ENCODE measurements at regions not wholly inside any gene's neighbourhood (a gene's known extent, or its start where the extent isn't known, plus 50 kb on each side); places are given as distances from the start of the nearest gene placed in this dataset.

DNA sequence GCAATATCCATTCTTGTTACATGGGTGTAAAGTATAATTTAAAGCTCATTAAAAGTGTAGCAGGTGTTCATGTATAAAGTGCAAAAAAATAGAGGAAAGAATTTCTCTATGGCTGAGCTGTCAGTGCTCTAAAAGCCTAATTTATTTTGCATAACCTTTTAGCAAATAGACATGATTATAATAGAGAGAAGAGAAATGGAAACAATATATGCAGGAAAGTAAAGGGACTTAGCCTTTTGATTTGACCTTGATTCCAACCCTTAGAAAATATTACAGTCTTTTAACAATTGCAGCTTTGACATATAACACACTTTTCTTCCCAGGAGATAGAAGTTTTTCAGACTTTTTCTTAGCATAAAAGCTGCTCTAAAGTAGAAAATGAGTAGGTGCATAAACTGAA is 978.3 kb downstream of the PCDH18 start:
- Histone ChIP-seq H3K4me2 (ENCODE audit: low read length) (no peak overlapping the region), H4K20me1 (ENCODE audit: insufficient read depth) (no peaks in the 10 kb centered on the region), H3K4me3 (replicated peaks in 1 of 2; ENCODE audit: low read depth in 1 of 2, low read length in 2 of 2) (no peak overlapping the region), H3K27ac (ENCODE audit: low read depth, low read length) (no peak overlapping the region), H2AFZ (ENCODE audit: low read depth, low read length, poor library complexity, severe bottlenecking) (no peak overlapping the region), H3K36me3 (ENCODE audit: control insufficient read depth in 1 of 2, insufficient read depth in 2 of 2, low read length in 2 of 2) (no peaks in the 10 kb centered on the region), H3K9ac (ENCODE audit: low read length) (no peak overlapping the region), H3K9me3 (ENCODE audit: control insufficient read depth in 1 of 2, insufficient read depth in 1 of 2, low read depth in 1 of 2, low read length in 2 of 2) (no peaks in the 10 kb centered on the region), H3K9me2 (ENCODE audit: insufficient read depth) (no peaks in the 10 kb centered on the region), H3K4me1 (ENCODE audit: control insufficient read depth in 1 of 2, insufficient read depth in 2 of 2, low read length in 2 of 2) (no peaks in the 10 kb centered on the region), H3K27me3 (ENCODE audit: insufficient read depth, low read length) (no peaks in the 10 kb centered on the region), H3K79me2 (ENCODE audit: insufficient read depth, low read length) (no peaks in the 10 kb centered on the region)
- no peak for ATAC-seq
- CTCF ChIA-PET: no interaction called here
- no peak for DNase-seq (ENCODE audit: low read depth, low spot score)
- BruUV-seq (replicated peaks): no TSS peak
- intact Hi-C loops (cut with micrococcal nuclease): no loop called here
- TF ChIP-seq POLR2A (IDR thresholded peaks at IDR 0.05; ENCODE audit: borderline replicate concordance, extremely low read depth, insufficient read depth, insufficient read length): no peak
- TF ChIP-seq POLR2AphosphoS5 (IDR thresholded peaks at IDR 0.05; ENCODE audit: low read depth, low read length): no peak
- no peak for TF ChIP-seq ZFX (IDR thresholded peaks at IDR 0.05)
- TF ChIP-seq SP1 (IDR thresholded peaks at IDR 0.05; ENCODE audit: low read depth): no peak
- POLR2A ChIA-PET: no interaction called here
- RAD21 ChIA-PET (ENCODE audit: low non-redundant PET in 1 of 2, low total read pairs in 2 of 2, uncharacterized antibody in 2 of 2, unreplicated experiment in 2 of 2): no interaction called here

DNA sequence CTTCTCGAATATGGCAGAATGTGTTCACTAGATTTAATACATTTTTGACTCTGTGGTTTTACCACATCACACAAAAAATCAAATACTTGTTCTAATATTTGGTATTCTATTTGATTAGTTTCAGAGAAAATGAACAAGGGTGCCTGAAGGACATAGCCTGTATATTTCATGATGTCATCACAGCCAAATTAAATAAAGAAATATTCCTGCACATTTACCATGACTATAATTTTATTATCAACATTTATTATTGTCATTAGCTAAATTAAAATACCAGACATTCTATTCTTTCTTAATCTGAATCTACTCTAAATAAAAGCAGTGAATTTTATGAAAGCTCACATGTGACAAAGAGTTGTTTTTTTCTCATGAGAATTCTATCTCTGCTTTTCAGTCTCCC is 980.5 kb downstream of the PCDH18 start:
- CTCF ChIA-PET: no interaction called here
- no peak overlapping the region for H3K4me3 ChIP-seq (replicated peaks in 1 of 2; ENCODE audit: low read depth in 1 of 2, low read length in 2 of 2)
- RAD21 ChIA-PET (ENCODE audit: low non-redundant PET in 1 of 2, low total read pairs in 2 of 2, uncharacterized antibody in 2 of 2, unreplicated experiment in 2 of 2): no interaction called here
- H4K20me1 ChIP-seq (ENCODE audit: insufficient read depth): no peaks in the 10 kb centered on the region
- no peaks in the 10 kb centered on the region for H3K9me2 ChIP-seq (ENCODE audit: insufficient read depth)
- no peak overlapping the region for H2AFZ ChIP-seq (ENCODE audit: low read depth, low read length, poor library complexity, severe bottlenecking)
- no peak for ATAC-seq
- no peak for TF ChIP-seq RAD21 (IDR thresholded peaks at IDR 0.05; ENCODE audit: low read depth)
- no peak for TF ChIP-seq POLR2AphosphoS5 (IDR thresholded peaks at IDR 0.05; ENCODE audit: low read depth, low read length)
- TF ChIP-seq, protein P1, sequence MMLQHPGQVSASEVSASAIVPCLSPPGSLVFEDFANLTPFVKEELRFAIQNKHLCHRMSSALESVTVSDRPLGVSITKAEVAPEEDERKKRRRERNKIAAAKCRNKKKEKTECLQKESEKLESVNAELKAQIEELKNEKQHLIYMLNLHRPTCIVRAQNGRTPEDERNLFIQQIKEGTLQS (IDR thresholded peaks at IDR 0.05): no peak
- TF ChIP-seq CEBPB (IDR thresholded peaks at IDR 0.05; ENCODE audit: low read depth): no peak
- TF ChIP-seq TCF7L2 (IDR thresholded peaks at IDR 0.05; ENCODE audit: borderline replicate concordance, extremely low read depth, insufficient read depth, insufficient read length): no peak
- no peak for TF ChIP-seq ELF1 (IDR thresholded peaks at IDR 0.05; ENCODE audit: borderline replicate concordance, low read depth)
- TF ChIP-seq POLR2A (IDR thresholded peaks at IDR 0.05; ENCODE audit: borderline replicate concordance, extremely low read depth, insufficient read depth, insufficient read length): no peak
- TF ChIP-seq SP1 (IDR thresholded peaks at IDR 0.05; ENCODE audit: low read depth): no peak
- TF ChIP-seq, protein P2, sequence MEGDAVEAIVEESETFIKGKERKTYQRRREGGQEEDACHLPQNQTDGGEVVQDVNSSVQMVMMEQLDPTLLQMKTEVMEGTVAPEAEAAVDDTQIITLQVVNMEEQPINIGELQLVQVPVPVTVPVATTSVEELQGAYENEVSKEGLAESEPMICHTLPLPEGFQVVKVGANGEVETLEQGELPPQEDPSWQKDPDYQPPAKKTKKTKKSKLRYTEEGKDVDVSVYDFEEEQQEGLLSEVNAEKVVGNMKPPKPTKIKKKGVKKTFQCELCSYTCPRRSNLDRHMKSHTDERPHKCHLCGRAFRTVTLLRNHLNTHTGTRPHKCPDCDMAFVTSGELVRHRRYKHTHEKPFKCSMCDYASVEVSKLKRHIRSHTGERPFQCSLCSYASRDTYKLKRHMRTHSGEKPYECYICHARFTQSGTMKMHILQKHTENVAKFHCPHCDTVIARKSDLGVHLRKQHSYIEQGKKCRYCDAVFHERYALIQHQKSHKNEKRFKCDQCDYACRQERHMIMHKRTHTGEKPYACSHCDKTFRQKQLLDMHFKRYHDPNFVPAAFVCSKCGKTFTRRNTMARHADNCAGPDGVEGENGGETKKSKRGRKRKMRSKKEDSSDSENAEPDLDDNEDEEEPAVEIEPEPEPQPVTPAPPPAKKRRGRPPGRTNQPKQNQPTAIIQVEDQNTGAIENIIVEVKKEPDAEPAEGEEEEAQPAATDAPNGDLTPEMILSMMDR (IDR thresholded peaks at IDR 0.05 in 2 of 3, conservative IDR thresholded peaks at IDR 0.05 in 1 of 3; ENCODE audit: borderline replicate concordance in 1 of 3, insufficient read depth in 1 of 3, low read depth in 2 of 3, low read length in 2 of 3): no peak
- no peak for TF ChIP-seq EZH2 (IDR thresholded peaks at IDR 0.05)
- no peak for TF ChIP-seq ZFX (IDR thresholded peaks at IDR 0.05)
- TF ChIP-seq EZH2phosphoT487 (IDR thresholded peaks at IDR 0.05; ENCODE audit: borderline replicate concordance): no peak
- no peak for TF ChIP-seq SIN3A (IDR thresholded peaks at IDR 0.05; ENCODE audit: low read depth)
- intact Hi-C loops (cut with micrococcal nuclease): no loop called here
- H3K4me2 ChIP-seq (ENCODE audit: low read length): no peak overlapping the region
- H3K4me1 ChIP-seq (ENCODE audit: control insufficient read depth in 1 of 2, insufficient read depth in 2 of 2, low read length in 2 of 2): no peaks in the 10 kb centered on the region
- H3K79me2 ChIP-seq (ENCODE audit: insufficient read depth, low read length): no peaks in the 10 kb centered on the region
- no peaks in the 10 kb centered on the region for H3K36me3 ChIP-seq (ENCODE audit: control insufficient read depth in 1 of 2, insufficient read depth in 2 of 2, low read length in 2 of 2)
- POLR2A ChIA-PET: no interaction called here
- BruUV-seq (replicated peaks): no TSS peak
- no peaks in the 10 kb centered on the region for H3K27me3 ChIP-seq (ENCODE audit: insufficient read depth, low read length)
- no peaks in the 10 kb centered on the region for H3K9me3 ChIP-seq (ENCODE audit: control insufficient read depth in 1 of 2, insufficient read depth in 1 of 2, low read depth in 1 of 2, low read length in 2 of 2)
- no peak overlapping the region for H3K9ac ChIP-seq (ENCODE audit: low read length)
- no peak for DNase-seq (ENCODE audit: low read depth, low spot score)
- no peak overlapping the region for H3K27ac ChIP-seq (ENCODE audit: low read depth, low read length)

Measured in HCT116 (cell line).